COLO668 (cell line): ENCODE measurements at regions not wholly inside any gene's neighbourhood (a gene's known extent, or its start where the extent isn't known, plus 50 kb on each side); places are given as distances from the start of the nearest gene placed in this dataset.

ENCODE experiments used
- DNase-seq: peaks from one replicate; lab custom pipeline; 2025; ENCODE audit not compliant: unreplicated experiment; lab: John Stamatoyannopoulos, UW

DNA sequence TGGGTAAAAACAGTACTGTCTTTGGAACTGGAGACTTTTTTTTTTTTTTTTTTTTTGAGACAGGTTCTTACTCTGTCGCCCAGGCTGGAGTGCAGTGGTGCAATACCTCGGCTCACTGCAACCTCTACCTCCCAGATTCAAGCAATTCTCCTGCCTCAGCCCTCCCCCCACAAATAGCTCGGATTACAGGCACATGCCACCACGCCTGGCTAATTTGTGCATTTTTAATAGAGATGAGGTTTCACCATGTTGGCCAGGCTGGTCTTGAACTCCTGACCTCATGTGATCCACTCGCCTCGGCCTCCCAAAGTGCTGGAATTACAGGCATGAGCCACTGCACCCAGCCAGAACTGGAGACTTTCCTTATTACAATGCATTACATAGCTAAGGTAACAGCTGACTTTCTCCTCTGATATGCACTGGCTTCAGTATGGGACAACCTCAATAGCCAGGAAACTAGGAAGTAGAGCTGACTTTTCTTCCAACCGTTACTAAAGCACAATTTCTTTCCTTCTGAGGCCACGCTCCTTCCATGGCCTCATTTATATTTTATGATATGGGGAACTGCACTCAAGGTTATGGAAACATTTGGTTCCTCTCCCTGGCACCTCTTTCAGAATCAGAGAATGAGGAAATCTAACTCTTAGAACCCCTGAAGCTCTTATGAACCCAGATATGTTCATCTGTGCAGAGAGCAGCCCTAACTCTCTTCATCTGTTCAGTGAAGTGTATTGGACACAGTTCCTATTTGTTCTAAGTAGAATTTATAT is 53.5 kb upstream of the FAM9B start:
- no peak for DNase-seq

- no peak for DNase-seq
Observed at GRCh38 chrX:9088896-9089295, 55.0 kb upstream of the FAM9B start.

GRCh38 chrX:9090766-9091165 is 56.8 kb upstream of the FAM9B start:
- DNase-seq: no peak

- DNase-seq: no peak
Observed at GRCh38 chrX:9091258-9091657, 57.3 kb upstream of the FAM9B start.

DNA sequence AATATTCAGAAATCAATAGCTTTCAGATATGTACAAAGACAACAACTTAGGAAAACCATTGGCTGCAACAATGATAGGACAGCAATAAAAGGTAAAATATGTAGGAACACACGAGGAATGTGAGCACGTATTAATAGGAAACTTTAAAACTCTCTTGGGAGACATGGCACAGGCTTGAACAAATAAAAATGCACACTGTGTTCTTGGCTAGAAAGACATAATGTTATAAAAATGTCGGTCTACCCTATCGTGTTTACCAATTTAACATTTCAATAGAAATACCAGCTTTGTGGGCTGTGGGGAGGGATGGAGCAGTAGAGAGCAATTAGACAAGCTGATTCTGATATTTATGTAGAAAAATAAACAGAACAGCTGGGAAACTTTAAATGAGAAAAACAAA is 69.0 kb upstream of the FAM9B start:
- no peak for DNase-seq

DNA sequence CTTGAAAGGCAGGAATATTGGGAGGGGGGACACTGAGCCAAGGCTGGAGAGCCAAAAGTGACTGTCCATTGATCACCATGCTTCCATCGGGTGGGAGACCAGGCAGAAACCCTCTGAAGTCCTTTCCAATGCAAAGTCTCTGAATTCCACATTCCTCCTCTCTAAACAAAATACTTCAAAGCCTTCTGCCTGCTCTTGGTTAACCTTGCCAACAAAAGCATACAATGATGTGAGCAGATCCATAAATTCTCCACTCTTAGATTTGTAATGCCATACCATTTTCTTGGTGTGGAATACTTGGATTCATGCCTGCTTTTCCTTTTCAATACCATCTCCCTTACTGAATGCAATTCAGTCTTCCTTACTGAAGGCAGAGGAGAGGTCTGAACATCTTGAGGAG is 74.1 kb upstream of the FAM9B start:
- DNase-seq: no peak

DNA sequence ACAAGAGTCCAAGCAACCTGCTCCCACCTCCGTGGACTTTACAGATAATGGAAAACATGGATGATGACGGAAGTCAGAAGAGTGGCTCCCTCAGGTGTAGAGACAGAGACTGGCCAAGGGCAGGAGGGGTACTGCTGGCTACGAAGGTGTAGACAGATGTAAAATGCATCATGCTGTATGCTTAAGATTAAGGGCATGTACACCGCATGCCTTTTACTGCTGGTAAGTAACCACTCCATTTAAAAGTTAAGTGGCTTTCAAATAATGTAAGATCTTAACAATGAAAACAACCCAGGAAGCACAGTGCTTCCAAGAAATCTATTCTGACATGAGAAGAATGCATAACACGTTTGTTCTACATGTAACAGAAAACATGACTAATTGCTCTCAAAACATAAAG is 76.9 kb upstream of the FAM9B start:
- DNase-seq: no peak

DNA sequence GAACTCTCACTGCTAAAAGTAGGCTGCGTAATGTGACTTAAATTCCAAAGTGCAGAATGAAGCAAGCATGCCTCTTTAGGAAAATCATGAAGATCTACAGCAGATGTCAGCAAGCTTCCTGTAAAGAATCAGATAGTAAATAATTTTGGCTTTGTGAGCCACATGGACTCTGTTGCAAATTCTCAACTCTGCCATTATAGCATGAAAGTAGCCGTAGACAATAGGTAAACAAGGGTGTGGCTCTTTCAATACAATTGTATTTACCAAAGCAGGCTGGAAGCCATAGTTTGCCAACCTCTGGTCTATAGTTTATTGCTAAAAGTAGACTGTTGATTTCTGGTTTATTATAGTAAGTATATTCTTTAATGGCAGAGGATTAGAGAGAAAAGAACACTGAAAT is 80.3 kb upstream of the FAM9B start:
- peak; percentile 7 for DNase-seq

DNA sequence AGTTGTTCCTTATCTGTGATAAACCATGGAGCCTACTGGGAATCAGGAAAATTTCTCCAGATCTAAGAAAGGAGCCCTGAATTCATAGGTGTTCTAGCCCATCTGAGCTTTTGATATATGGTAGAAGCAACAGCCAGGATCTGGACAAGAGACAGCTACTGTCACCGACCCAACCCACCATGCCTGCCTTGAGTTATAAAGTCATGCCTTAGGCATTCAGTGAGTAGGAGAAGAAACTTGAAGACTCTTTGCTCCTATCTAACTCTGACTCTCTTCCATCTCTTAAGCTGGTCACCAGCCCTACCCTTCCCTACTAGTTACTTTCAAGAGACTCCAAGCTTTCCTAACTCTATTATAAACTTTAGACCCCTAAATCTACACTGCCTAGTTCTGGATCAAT is 83.9 kb upstream of the FAM9B start:
- no peak for DNase-seq

DNA sequence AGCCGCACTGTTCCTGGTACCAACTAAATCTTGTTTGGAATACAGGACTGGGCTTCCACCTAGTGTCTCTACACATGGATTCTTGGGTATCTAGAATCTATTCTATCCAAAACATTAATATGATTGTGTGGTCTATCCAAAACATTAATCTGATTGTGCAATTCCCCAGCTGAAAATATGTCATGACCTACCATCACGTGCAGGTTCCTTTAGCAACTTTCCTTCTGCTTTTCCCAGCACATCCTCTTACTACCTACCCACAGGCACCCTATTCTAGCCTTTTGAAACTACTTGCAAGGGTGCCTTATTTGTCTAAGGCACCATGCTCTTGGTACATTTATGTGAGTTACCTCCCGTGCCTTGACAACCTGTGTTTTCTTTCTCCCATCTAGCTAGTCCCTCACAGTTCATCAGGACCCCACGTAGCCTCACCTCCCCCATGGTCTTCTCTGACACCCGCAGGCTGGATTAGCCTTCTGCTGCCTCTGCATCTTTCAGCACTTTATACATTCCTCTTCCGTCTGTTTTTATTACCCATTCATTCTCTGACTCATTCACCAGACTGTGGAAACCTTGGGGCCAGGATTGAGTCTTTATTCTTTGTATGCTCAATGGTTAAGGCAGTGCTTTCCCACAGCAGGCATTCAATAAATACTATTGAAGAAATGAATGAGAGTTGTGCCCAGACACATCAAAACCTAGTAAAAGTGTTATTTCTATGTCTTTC is 88.8 kb upstream of the FAM9B start:
- DNase-seq: no peak

- no peak for DNase-seq
Observed at GRCh38 chrX:9127986-9128385, 94.1 kb upstream of the FAM9B start.

- no peak for DNase-seq
Observed at GRCh38 chrX:9130031-9130430, 96.1 kb upstream of the FAM9B start.

DNA sequence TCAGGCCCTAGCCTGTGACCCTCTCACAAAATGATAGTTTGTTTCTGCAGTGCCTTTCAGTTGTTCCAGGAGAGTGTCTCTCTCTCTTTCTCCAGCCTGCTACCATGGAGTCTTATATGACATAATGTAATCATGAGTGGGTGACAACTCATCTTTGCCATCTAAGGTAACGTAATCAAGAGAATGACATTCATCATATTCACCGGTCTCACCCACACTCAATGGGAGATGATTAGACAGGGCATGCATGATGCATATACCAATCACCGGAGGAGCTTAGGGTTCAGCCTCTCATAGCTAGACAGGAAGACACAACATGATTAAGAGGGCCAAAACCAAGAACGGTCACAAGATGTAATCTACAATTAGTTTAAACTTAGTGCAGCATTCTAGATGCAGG is 97.1 kb upstream of the FAM9B start:
- no peak for DNase-seq

- DNase-seq: no peak
Observed at GRCh38 chrX:9132036-9132638, 98.2 kb upstream of the FAM9B start.

DNA sequence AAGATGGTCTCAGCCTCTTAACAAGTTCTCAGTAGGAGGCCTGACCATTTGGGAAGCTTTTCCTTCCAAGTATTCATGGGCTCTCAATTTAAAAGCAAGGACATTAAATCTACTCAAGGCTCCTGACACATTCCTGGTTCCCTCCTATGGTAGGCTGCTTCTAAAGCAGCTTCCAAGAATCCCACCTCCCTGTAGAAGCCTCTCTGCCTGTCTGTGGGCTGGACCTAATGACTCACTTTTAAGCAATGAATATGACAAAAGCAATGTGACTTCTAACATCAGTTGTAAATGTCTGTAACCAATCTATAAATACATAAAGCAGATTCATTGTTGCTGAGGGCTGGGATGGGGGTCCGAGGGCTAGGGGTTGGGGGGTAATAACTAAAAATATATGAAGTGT is 99.5 kb upstream of the FAM9B start:
- DNase-seq: no peak

- DNase-seq: no peak
Observed at GRCh38 chrX:9134366-9134765, 100.4 kb upstream of the FAM9B start.

DNA sequence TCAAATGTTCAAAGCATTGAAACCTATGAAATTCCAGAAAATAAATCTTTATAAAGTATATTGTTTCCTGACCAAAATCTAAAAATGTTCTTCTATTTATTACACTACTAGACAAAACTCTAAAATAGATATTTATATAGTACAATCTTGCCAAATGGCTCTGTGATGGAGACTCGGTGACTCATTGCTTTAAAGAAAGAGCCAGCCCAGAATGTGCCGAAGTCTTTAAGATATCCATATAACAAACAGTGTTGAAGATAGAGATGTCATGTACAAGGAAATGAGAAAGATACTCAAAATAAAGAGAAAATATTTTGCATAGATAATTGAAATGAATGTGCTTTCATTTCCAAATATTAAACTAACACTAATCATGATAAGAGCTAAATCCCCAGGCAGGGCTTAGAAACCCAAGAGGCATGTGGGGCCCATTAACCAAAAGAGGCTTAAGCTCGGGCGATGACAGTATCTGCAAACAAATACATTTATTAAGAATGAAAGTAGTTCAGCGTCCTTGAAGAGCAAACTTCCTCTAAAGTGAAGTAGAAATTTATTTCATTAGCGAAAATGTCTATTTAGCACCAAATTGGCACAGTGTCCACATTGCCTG is 102.1 kb upstream of the FAM9B start:
- DNase-seq: no peak

- DNase-seq: no peak
Observed at GRCh38 chrX:9137152-9137551, 103.2 kb upstream of the FAM9B start.

DNA sequence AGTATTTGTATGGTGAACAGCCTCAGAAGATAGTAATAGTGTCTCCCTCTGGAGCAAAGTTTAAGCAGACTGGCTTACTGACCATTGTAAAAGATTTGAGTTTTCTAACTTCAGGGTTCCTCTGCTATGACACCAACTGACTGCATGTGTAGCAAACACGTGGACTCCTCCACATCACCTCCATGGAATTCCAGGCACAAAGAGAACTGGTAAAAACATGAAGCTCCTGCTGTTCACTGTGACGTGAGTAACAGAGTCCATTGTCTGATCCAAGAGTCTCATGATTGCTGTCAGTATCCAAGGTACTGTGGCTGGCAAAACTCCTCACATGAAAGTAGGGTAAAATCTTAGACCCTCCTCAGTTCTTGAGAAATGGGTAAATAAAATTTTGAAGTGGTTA is 107.6 kb upstream of the FAM9B start:
- no peak for DNase-seq

GRCh38 chrX:9144701-9145241 is 110.8 kb upstream of the FAM9B start:
- DNase-seq: no peak

DNA sequence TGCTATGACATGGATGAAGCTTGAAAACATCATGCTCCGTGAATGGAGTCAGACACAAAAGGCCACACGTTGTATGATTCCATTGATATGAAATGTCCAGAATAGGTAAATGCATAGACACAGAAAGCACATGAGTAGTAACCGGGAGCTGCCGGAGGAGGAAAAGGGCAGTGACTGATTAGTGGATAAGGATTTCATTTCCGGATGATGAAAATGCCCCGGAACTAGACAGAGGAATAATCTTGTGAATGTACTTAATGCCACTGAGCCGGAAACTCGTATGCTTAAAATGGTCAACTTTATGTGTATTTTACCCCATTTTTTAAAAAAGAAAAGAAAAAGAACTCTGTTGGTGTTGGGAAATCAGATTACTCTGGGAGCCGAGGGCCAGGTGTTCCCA is 112.7 kb upstream of the FAM9B start:
- no peak for DNase-seq

DNA sequence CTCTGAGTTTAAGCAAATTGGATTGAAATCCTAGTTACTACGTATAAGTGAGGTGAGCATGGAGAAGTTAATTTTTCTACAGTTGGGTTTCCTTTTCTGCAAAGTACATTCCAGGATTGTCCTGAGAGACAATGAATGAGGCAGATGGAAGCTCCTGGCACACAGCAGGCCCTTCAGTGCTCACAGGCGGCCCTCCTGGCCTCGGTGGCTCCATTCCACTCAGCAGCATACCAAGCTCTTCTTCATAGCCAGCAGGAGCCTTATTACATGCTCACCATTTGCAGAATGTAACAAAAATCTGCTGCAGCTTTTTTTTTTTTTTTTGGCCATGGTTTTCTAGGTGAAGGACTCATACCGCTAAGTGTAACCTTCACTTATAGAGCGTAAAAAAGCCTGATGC is 113.2 kb upstream of the FAM9B start:
- no peak for DNase-seq
